Activated CD8-positive, alpha-beta memory T cell treated with anti-CD3 and anti-CD28 coated beads, Interleukin-2, amount 50 U/mL, for 48 hours (primary cell): ENCODE measurements at regions not wholly inside any gene's neighbourhood (a gene's known extent, or its start where the extent isn't known, plus 50 kb on each side); places are given as distances from the start of the nearest gene placed in this dataset.
"Not testable (repeated sequence)": the region's sequence is repeated elsewhere in the genome, so short reads cannot be mapped to it uniquely, and the experiment has no call there.

Source experiments
- DNase-seq: peaks from one replicate; pipeline ENCODE4 v3.0.0-alpha.2; 2020

DNA sequence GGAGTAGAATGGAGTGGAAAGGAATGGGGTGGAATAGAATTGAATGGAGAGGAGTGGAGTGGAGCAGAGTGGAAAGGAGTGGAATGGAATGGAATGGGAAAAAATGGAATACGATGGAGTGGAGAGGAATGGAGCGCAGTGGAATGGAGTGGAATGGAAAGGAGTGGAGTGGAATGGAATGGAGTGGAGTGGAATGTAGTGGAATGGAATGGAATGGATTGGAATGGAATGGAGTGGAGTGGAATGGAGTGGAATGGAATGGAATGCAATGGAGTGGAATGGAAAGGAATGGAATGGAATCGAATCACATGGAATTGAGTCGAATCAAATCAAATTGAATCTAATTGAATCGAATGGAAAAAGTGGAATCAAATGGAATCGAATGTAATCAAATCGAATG, 1016.1 kb downstream of the CDY1 start:
- DNase-seq: no peak

DNA sequence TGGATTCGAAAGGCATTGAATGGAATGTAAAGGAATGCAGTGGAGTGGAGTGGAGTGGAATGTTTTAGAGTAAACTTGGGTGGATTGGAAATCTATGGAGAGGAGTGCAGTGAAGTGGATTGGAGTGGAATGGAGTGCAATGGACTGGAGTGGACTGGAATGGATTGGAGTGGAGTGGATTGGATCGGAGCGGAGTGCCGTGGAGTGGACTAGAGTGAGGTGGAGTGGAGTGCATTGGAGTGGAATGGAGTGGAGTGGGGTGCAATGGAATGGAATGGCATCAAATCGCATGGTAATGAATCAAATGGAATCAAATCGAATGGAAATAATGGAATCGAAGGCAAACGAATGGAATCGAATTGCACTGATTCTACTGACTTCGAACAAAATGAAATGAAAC, 1023.9 kb downstream of the CDY1 start:
- not testable (repeated sequence) for DNase-seq

DNA sequence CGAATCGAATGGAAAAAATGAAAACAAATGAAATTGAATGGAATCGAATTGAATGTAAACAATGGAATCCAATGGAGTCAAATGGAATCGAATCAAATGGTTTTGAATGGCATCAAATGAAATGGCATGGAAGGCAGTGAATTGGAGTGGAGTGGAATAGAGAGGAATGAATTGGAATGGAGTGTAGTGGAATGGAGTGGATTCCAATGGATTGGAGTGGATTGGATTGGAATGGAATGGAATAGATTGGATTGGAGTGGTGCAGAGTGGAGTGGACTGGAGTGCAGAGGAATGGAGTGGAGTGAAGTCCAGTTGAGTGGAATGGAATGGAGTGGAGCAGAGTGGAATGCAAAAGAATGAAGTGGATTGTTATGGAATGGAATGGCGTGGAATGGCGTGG, 1026.3 kb downstream of the CDY1 start:
- DNase-seq: not testable (repeated sequence)

DNA sequence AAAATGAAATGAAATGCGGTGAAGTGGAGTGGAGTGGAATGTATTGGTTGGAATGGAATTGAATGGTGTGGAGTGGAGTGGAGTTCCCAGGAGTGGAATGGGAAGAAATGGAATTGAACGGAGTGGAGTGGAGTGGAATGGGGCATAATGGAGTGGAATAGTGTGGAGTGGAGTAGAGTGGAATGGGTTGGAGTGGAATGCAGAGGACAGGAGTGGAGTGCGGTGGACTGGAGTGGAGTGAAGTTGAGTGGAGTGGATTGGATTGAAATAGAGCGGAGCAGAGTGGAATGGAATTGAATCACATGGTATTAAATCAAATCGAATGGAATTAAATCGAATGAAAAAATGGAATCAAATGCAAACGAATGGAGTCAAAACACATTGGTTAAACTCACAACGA, 1042.3 kb downstream of the CDY1 start:
- DNase-seq: not testable (repeated sequence)

DNA sequence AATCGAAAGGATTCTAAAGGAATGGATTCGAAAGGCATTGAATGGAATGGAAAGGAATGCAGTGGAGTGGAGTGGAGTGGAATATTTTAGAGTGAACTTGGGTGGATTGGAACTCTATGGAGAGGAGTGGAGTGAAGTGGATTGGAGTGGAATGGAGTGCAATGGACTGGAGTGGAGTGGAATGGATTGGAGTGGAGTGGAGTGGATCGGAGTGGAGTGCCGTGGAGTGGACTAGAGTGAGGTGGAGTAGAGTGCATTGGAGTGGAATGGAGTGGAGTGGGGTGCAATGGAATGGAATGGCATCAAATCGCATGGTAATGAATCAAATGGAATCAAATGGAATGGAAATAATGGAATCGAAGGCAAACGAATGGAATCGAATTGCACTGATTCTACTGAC, 1044.8 kb downstream of the CDY1 start:
- not testable (repeated sequence) for DNase-seq

DNA sequence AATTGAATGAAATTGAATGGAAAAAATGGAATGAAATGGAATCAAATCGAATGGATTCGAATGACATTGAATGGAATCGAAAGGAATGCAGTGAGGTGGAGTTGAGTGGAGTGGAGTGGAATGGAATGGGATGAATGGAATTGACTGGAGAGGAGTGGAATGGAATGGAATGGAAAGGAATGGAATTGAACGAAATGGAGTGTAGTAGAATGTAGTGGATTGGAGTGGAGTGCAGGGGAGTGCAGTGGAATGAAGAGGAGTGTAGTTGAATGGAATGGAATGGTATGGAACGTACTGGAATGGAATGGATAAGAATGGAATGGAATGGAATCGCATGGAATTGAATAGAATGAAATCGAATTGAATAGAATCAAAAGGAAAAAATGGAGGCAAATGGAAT, 1047.3 kb downstream of the CDY1 start:
- not testable (repeated sequence) for DNase-seq

DNA sequence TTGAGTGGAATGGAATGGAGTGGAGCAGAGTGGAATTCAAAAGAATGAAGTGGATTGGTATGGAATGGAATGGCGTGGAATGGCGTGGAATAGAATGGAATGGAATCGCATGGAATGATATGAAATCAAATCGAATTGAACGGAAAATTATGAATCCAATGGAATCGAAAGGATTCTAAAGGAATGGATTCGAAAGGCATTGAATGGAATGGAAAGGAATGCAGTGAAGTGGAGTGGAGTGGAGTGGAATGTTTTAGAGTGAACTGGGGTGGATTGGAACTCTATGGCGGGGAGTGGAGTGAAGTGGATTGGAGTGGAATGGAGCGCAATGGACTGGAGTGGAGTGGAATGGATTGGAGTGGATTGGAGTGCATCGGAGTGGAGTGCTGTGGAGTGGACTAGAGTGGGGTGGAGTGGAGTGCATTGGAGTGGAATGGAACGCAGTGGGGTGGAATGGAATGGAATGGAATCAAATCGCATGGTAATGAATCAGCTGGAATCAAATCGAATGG, 1048.5 kb downstream of the CDY1 start:
- peak; percentile 61 for DNase-seq

DNA sequence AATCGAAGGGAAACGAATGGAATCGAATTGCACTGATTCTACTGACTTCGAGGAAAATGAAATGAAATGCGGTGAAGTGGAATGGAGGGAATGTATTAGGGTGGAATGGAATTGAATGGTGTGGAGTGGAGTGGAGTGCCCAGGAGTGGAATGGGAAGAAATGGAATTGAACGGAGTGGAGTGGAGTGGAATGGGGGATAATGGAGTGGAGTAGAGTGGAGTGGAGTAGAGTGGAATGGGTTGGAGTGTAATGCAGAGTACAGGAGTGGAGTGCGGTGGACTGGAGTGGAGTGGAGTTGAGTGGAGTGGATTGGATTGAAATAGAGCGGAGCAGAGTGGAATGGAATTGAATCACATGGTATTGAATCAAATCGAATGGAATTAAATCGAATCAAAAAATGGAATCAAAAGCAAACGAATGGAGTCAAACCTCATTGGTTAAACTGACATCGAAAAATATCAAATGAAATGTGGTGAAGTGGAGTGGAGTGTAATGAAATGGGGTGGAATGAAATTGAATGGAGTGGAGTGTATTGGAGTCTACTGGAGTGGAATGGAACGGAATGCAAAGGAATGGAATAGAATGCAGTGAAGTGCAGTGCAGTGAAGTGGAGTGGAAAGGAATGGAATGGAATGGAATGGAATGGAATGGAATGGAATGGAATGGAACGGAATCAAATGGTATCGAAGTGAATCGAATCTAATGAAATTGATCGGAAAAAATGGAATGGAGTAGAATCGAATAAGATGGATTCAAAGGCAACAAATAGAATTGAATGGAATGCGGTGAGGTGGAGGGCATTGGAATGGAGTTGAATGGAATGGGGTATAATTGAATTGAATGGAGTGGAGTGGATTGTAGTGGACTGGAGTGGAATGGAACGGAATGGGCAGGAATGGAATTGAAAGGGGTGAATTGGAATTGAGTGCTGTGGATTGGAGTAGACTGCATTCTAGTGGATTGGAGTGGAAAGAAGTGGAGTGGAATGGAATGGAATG, 1049.3 kb downstream of the CDY1 start:
- peak; percentile 65 for DNase-seq
